ENCODE measurements at regions not wholly inside any gene's neighbourhood (a gene's known extent, or its start where the extent isn't known, plus 50 kb on each side); places are given as distances from the start of the nearest gene placed in this dataset.

GRCh38 chrX:39974270-39974669, 123.5 kb downstream of the BCOR start:
- intact Hi-C loops (cut with DNase I) = no loop called here
- Histone ChIP-seq H3K4me1 (peaks cover 4% of the 10 kb centered on the region), H3K27me3 (ENCODE audit: low read depth) (no peaks in the 10 kb centered on the region), H3K27ac (no peak overlapping the region), H3K36me3 (no peaks in the 10 kb centered on the region), H3K4me3 (no peak overlapping the region), H3K9me3 (no peaks in the 10 kb centered on the region)
- no peak for DNase-seq
- TF ChIP-seq CTCF (IDR thresholded peaks at IDR 0.05) = no peak
- ATAC-seq = no peak

GRCh38 chrX:39975101-39975925, 122.4 kb downstream of the BCOR start:
- DNase-seq = no peak
- peaks cover 4% of the 10 kb centered on the region for H3K4me1 ChIP-seq
- TF ChIP-seq CTCF (IDR thresholded peaks at IDR 0.05) = no peak

GRCh38 chrX:39981946-39982345, 115.8 kb downstream of the BCOR start:
- H3K27ac ChIP-seq = no peak overlapping the region
- intact Hi-C loops (cut with DNase I) = no loop called here

More at GRCh38 chrX:39975101-39975925, 122.4 kb downstream of the BCOR start:
- Histone ChIP-seq H3K27ac (no peak overlapping the region), H3K9me3 (no peaks in the 10 kb centered on the region), H3K36me3 (no peaks in the 10 kb centered on the region), H3K27me3 (ENCODE audit: low read depth) (no peaks in the 10 kb centered on the region), H3K4me3 (no peak overlapping the region)
- intact Hi-C loops (cut with DNase I) = no loop called here
- ATAC-seq = peak in 1 of 2 donors; percentile 61

GRCh38 chrX:39982948-39983347, 114.8 kb downstream of the BCOR start:
- no peaks in the 10 kb centered on the region for H3K27me3 ChIP-seq (ENCODE audit: low read depth)
- ATAC-seq (peak; percentile 51 to 58), DNase-seq (peak; percentile 56)
- intact Hi-C loops (cut with DNase I) = no loop called here
- H3K4me3 ChIP-seq = no peak overlapping the region
- H3K36me3 ChIP-seq = no peaks in the 10 kb centered on the region
- no peak for TF ChIP-seq CTCF (IDR thresholded peaks at IDR 0.05)
- H3K9me3 ChIP-seq = no peaks in the 10 kb centered on the region
- no peak overlapping the region for H3K27ac ChIP-seq
- peaks cover 11% of the 10 kb centered on the region for H3K4me1 ChIP-seq

More at GRCh38 chrX:39981946-39982345, 115.8 kb downstream of the BCOR start:
- Histone ChIP-seq H3K9me3 (no peaks in the 10 kb centered on the region), H3K4me1 (peaks cover 11% of the 10 kb centered on the region), H3K27me3 (ENCODE audit: low read depth) (no peaks in the 10 kb centered on the region), H3K36me3 (no peaks in the 10 kb centered on the region), H3K4me3 (no peak overlapping the region)
- DNase-seq (no peak), ATAC-seq (no peak)
- TF ChIP-seq CTCF (IDR thresholded peaks at IDR 0.05) = no peak

GRCh38 chrX:39983715-39984114, 114.0 kb downstream of the BCOR start:
- DNase-seq (no peak), ATAC-seq (no peak)
- Histone ChIP-seq H3K36me3 (no peaks in the 10 kb centered on the region), H3K4me3 (no peak overlapping the region), H3K9me3 (no peaks in the 10 kb centered on the region), H3K27ac (no peak overlapping the region), H3K4me1 (peaks cover 11% of the 10 kb centered on the region), H3K27me3 (ENCODE audit: low read depth) (no peaks in the 10 kb centered on the region)
- intact Hi-C loops (cut with DNase I) = no loop called here
- TF ChIP-seq CTCF (IDR thresholded peaks at IDR 0.05) = no peak

All from lower lobe of right lung (tissue), 2 donors.